ENCODE measurements at regions not wholly inside any gene's neighbourhood (a gene's known extent, or its start where the extent isn't known, plus 50 kb on each side); places are given as distances from the start of the nearest gene placed in this dataset.

GRCh38 chr15:24745290-24745689 is 69.7 kb downstream of the NPAP1 start:
- TF ChIP-seq POLR2A (IDR thresholded peaks at IDR 0.05) (no peak), EP300 (IDR thresholded peaks at IDR 0.05) (no peak)

Data from ovary (tissue), 1 donor.